ENCODE measurements at regions not wholly inside any gene's neighbourhood (a gene's known extent, or its start where the extent isn't known, plus 50 kb on each side); places are given as distances from the start of the nearest gene placed in this dataset.
"Not testable (repeated sequence)": the region's sequence is repeated elsewhere in the genome, so short reads cannot be mapped to it uniquely, and the experiment has no call there.

DNA sequence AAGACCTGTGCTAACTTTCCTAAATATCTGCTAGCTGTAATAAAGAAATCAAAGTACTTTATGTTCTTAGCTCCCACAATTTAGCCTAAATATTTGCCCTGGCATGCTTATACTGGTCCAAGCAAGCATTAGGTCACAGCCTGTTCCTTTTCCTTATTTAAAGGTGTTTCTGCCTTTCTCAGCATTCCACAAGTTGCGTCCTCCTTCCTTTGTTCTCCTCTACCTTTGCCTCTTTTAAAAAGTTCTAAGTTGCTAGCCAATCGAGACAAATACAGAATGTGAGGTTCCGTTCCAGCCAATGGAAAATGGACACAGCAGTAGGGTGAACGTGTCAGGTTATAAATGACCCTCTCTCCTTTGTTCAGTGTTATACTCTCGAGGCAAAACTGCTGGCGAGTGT is 99.9 kb downstream of the KDR start:
- TF ChIP-seq, protein P1, sequence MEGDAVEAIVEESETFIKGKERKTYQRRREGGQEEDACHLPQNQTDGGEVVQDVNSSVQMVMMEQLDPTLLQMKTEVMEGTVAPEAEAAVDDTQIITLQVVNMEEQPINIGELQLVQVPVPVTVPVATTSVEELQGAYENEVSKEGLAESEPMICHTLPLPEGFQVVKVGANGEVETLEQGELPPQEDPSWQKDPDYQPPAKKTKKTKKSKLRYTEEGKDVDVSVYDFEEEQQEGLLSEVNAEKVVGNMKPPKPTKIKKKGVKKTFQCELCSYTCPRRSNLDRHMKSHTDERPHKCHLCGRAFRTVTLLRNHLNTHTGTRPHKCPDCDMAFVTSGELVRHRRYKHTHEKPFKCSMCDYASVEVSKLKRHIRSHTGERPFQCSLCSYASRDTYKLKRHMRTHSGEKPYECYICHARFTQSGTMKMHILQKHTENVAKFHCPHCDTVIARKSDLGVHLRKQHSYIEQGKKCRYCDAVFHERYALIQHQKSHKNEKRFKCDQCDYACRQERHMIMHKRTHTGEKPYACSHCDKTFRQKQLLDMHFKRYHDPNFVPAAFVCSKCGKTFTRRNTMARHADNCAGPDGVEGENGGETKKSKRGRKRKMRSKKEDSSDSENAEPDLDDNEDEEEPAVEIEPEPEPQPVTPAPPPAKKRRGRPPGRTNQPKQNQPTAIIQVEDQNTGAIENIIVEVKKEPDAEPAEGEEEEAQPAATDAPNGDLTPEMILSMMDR (IDR thresholded peaks at IDR 0.05; ENCODE audit: low read length), result not testable (repeated sequence)
- not testable (repeated sequence) for TF ChIP-seq EZH2 (optimal IDR thresholded peaks at IDR 0.05; ENCODE audit: low read depth, low read length)

Measured in MM.1S (cell line).